ENCODE measurements at regions not wholly inside any gene's neighbourhood (a gene's known extent, or its start where the extent isn't known, plus 50 kb on each side); places are given as distances from the start of the nearest gene placed in this dataset.

DNA sequence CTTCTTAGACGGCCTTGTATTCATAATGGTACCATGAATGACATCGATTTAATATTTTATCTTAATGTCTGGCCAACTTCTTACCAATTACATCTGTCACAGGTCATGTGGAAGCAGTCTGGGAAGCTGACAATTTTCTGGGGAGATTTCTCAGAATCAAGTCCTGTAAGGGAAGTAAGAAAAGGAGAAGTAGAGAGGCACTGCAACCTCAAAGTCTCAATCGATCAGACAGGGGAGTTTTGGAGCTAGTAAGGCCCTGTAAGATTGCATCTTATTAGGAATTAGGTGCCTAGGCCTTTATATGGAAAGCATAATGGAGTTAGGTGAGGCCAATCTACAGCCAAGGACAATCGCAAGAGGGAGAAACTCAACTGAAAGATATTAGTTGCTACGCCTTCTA is 694.6 kb upstream of the SORCS1 start:
- no peaks in the 10 kb centered on the region for H3K4me1 ChIP-seq (ENCODE audit: control insufficient read depth, insufficient read depth, low read length)
- H3K9ac ChIP-seq (ENCODE audit: low read length in 2 of 2): no peak overlapping the region
- H3K27ac ChIP-seq (ENCODE audit: low read length): no peak overlapping the region
- no peaks in the 10 kb centered on the region for H3K36me3 ChIP-seq (ENCODE audit: control insufficient read depth in 2 of 2, insufficient read depth in 2 of 2, low read length in 2 of 2)
- no peaks in the 10 kb centered on the region for H3K9me3 ChIP-seq (ENCODE audit: control insufficient read depth in 2 of 2, low read length in 2 of 2)
- H3K27me3 ChIP-seq (ENCODE audit: control insufficient read depth in 1 of 2, insufficient read depth in 2 of 2, low read length in 2 of 2): no peaks in the 10 kb centered on the region
- no peak overlapping the region for H3K4me3 ChIP-seq (ENCODE audit: low read length in 2 of 2)

DNA sequence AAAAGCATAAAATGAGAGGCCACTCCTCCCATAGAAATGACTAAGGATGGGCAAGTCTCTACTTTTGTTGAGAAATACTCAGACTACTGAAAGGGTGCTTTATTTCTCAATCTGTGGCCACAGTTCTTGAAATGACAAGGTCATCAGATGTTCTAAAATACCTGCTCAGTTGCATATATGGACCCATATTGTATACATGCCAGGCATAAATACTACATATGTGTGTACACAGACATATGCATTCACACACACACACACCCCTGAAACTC is 691.5 kb upstream of the SORCS1 start:
- no peaks in the 10 kb centered on the region for H3K36me3 ChIP-seq (ENCODE audit: control insufficient read depth in 2 of 2, insufficient read depth in 2 of 2, low read length in 2 of 2)
- H3K27ac ChIP-seq (ENCODE audit: low read length): no peak overlapping the region
- no peaks in the 10 kb centered on the region for H3K4me1 ChIP-seq (ENCODE audit: control insufficient read depth, insufficient read depth, low read length)
- no peak overlapping the region for H3K9ac ChIP-seq (ENCODE audit: low read length in 2 of 2)
- no peaks in the 10 kb centered on the region for H3K27me3 ChIP-seq (ENCODE audit: control insufficient read depth in 1 of 2, insufficient read depth in 2 of 2, low read length in 2 of 2)
- no peak overlapping the region for H3K4me3 ChIP-seq (ENCODE audit: low read length in 2 of 2)
- peaks cover 0 to 2% of the 10 kb centered on the region in 2 donors for H3K9me3 ChIP-seq (ENCODE audit: control insufficient read depth in 2 of 2, low read length in 2 of 2)

DNA sequence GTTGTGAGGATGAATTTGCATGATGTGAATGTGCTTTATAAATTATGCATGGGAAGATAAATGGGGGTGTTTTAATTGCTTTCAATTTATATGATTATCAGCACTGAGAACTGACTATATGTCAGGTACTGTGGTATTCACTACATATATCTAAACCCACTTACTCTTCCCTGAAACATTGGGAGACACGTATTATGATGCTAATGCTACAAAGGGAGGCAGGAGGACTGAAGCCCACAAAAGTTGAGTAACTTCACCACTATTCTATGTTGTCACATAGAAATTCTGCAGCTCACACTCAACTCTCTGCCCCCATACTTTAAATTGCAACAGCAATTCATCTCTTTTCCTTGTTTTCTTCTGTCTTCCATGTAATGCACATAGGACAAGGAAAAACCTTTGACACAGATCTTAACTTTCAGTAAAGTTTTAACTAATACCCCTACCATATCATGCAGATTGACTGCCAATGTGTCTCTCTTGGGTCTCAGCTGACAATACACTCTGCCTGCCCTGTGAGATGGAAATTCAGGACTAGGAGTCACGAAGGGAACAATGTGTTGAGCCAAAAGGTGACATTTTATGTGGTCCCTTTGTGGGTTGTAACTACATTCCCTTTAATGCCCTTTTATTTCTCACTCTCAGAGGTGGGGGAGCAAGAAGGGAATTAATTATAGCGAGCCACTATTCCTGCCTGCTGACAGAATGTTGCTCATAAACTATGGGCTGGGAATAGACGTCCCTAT is 691.0 kb upstream of the SORCS1 start:
- no peaks in the 10 kb centered on the region for H3K36me3 ChIP-seq (ENCODE audit: control insufficient read depth in 2 of 2, insufficient read depth in 2 of 2, low read length in 2 of 2)
- H3K4me1 ChIP-seq (ENCODE audit: control insufficient read depth, insufficient read depth, low read length): no peaks in the 10 kb centered on the region
- H3K9me3 ChIP-seq (ENCODE audit: control insufficient read depth in 2 of 2, low read length in 2 of 2): peaks cover 0 to 2% of the 10 kb centered on the region in 2 donors
- no peak overlapping the region for H3K9ac ChIP-seq (ENCODE audit: low read length in 2 of 2)
- H3K27ac ChIP-seq (ENCODE audit: low read length): no peak overlapping the region
- no peak overlapping the region for H3K4me3 ChIP-seq (ENCODE audit: low read length in 2 of 2)
- H3K27me3 ChIP-seq (ENCODE audit: control insufficient read depth in 1 of 2, insufficient read depth in 2 of 2, low read length in 2 of 2): no peaks in the 10 kb centered on the region

DNA sequence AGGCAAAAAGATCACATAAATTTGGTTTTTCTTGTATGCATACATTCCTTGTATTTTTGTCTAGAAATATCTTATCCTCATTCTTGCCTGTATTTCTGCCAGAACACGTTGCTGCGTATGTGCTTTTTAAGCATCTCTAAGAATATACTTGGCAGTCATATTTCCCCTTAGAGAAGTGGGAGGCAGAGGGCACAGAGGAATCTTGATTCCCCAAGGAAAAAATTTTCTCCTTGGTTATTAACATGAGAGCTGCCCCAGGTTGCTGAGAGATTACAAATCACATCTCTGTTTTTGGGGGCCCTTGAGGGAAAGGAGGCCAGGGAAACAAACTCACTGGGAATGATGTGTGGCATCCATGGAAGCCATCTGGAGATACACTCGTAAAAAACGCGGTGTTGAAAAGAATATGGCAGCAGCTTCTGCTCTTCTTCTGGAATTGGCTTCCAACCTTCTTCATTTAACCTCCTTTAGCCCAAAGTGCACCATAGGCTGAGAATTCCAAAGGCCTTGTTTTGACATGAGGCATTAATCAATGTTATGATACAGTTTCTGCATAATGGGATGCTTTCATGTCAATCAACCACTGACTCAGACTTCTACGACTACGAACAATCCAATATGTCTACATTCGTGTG is 684.3 kb upstream of the SORCS1 start:
- no peak overlapping the region for H3K27ac ChIP-seq (ENCODE audit: low read length)
- no peaks in the 10 kb centered on the region for H3K36me3 ChIP-seq (ENCODE audit: control insufficient read depth in 2 of 2, insufficient read depth in 2 of 2, low read length in 2 of 2)
- no peak overlapping the region for H3K9ac ChIP-seq (ENCODE audit: low read length in 2 of 2)
- H3K9me3 ChIP-seq (ENCODE audit: control insufficient read depth in 2 of 2, low read length in 2 of 2): peaks cover 0 to 2% of the 10 kb centered on the region in 2 donors
- H3K27me3 ChIP-seq (ENCODE audit: control insufficient read depth in 1 of 2, insufficient read depth in 2 of 2, low read length in 2 of 2): no peaks in the 10 kb centered on the region
- H3K4me1 ChIP-seq (ENCODE audit: control insufficient read depth, insufficient read depth, low read length): no peaks in the 10 kb centered on the region
- H3K4me3 ChIP-seq (ENCODE audit: low read length in 2 of 2): no peak overlapping the region

DNA sequence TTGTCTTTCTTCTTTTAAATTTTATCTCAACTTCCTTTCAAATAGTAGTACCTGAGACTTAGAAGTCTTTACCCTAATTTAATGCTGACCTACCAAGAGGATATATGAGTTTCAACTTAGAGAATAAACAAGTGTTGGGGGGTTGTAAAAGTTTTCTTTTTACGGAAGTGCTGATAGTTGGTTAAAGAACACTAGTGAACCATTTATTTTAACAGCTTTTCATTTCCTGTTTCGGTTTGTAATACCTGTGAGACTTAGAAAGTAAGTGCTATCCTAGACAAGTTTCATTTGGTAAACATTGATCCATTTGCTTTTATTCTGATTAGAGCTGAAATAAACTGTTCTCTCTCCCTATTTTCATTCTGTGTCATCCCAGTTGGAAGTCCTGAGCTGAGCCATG is 683.1 kb upstream of the SORCS1 start:
- no peak overlapping the region for H3K9ac ChIP-seq (ENCODE audit: low read length in 2 of 2)
- H3K27me3 ChIP-seq (ENCODE audit: control insufficient read depth in 1 of 2, insufficient read depth in 2 of 2, low read length in 2 of 2): no peaks in the 10 kb centered on the region
- H3K36me3 ChIP-seq (ENCODE audit: control insufficient read depth in 2 of 2, insufficient read depth in 2 of 2, low read length in 2 of 2): no peaks in the 10 kb centered on the region
- H3K4me3 ChIP-seq (ENCODE audit: low read length in 2 of 2): no peak overlapping the region
- H3K27ac ChIP-seq (ENCODE audit: low read length): no peak overlapping the region
- H3K4me1 ChIP-seq (ENCODE audit: control insufficient read depth, insufficient read depth, low read length): no peaks in the 10 kb centered on the region
- H3K9me3 ChIP-seq (ENCODE audit: control insufficient read depth in 2 of 2, low read length in 2 of 2): no peaks in the 10 kb centered on the region

DNA sequence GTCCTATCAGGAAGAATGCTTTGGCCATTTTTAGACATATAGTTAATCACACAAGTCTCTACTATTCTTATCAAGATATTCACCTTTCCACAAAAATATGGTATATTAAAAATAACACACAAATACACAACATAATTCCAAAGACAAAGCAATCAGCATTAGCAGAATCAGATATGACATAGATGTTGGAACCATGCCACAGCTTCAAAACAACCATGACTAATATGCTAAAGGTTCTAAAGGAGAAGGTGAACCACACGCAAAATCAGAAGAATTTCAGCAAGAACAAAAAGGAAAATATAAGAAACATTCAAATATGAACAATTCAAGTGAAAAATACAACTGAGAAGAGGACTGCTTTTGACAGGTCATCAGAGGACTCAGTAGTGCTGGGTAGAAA is 670.2 kb upstream of the SORCS1 start:
- Histone ChIP-seq H3K27ac (ENCODE audit: low read length) (no peak overlapping the region), H3K9me3 (ENCODE audit: control insufficient read depth in 2 of 2, low read length in 2 of 2) (no peaks in the 10 kb centered on the region), H3K4me1 (ENCODE audit: control insufficient read depth, insufficient read depth, low read length) (no peaks in the 10 kb centered on the region), H3K36me3 (ENCODE audit: control insufficient read depth in 2 of 2, insufficient read depth in 2 of 2, low read length in 2 of 2) (no peaks in the 10 kb centered on the region), H3K27me3 (ENCODE audit: control insufficient read depth in 1 of 2, insufficient read depth in 2 of 2, low read length in 2 of 2) (no peaks in the 10 kb centered on the region), H3K9ac (ENCODE audit: low read length in 2 of 2) (no peak overlapping the region), H3K4me3 (ENCODE audit: low read length in 2 of 2) (no peak overlapping the region)

DNA sequence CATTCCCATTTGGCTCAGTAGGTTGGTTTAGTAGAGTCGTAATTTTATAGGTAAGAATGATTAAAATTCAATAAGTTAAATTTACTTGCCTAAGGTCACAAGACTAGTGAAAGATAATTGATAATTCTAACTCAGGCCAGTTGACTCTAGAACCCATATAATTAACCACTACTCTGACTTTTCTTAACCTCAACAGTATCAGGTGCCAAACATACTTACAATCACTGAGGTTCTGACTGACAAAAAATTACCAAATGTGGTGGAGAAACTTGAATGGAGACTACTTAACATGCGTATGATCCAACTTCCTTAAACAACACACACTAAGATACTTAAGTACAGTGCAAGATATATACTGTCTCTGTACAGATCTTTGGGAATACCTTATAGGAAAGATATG is 667.3 kb upstream of the SORCS1 start:
- H3K9ac ChIP-seq (ENCODE audit: low read length in 2 of 2): no peak overlapping the region
- H3K27me3 ChIP-seq (ENCODE audit: control insufficient read depth in 1 of 2, insufficient read depth in 2 of 2, low read length in 2 of 2): no peaks in the 10 kb centered on the region
- no peak overlapping the region for H3K4me3 ChIP-seq (ENCODE audit: low read length in 2 of 2)
- no peaks in the 10 kb centered on the region for H3K4me1 ChIP-seq (ENCODE audit: control insufficient read depth, insufficient read depth, low read length)
- no peaks in the 10 kb centered on the region for H3K9me3 ChIP-seq (ENCODE audit: control insufficient read depth in 2 of 2, low read length in 2 of 2)
- no peaks in the 10 kb centered on the region for H3K36me3 ChIP-seq (ENCODE audit: control insufficient read depth in 2 of 2, insufficient read depth in 2 of 2, low read length in 2 of 2)
- H3K27ac ChIP-seq (ENCODE audit: low read length): no peak overlapping the region

DNA sequence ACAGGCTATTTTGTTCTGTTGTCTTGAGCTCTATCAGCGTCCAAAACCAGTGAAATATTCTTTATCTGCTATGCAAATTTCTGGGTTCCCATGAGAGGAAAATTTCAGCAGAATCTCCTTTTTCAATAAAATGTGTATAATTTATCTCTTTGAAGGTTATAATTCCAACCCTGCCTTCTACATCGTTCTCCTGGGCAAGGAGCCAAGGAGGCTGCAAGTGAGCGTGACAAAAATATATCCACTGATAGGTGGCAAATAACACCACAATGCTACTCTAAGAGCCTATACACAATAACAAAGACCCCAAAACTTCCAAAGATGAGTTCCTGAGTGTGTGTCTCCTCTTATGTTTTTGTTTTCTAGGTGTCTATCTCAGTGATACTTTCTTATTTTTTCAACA is 664.7 kb upstream of the SORCS1 start:
- H3K27ac ChIP-seq (ENCODE audit: low read length): no peak overlapping the region
- no peak overlapping the region for H3K9ac ChIP-seq (ENCODE audit: low read length in 2 of 2)
- no peak overlapping the region for H3K4me3 ChIP-seq (ENCODE audit: low read length in 2 of 2)
- no peaks in the 10 kb centered on the region for H3K36me3 ChIP-seq (ENCODE audit: control insufficient read depth in 2 of 2, insufficient read depth in 2 of 2, low read length in 2 of 2)
- H3K27me3 ChIP-seq (ENCODE audit: control insufficient read depth in 1 of 2, insufficient read depth in 2 of 2, low read length in 2 of 2): no peaks in the 10 kb centered on the region
- no peaks in the 10 kb centered on the region for H3K9me3 ChIP-seq (ENCODE audit: control insufficient read depth in 2 of 2, low read length in 2 of 2)
- no peaks in the 10 kb centered on the region for H3K4me1 ChIP-seq (ENCODE audit: control insufficient read depth, insufficient read depth, low read length)

DNA sequence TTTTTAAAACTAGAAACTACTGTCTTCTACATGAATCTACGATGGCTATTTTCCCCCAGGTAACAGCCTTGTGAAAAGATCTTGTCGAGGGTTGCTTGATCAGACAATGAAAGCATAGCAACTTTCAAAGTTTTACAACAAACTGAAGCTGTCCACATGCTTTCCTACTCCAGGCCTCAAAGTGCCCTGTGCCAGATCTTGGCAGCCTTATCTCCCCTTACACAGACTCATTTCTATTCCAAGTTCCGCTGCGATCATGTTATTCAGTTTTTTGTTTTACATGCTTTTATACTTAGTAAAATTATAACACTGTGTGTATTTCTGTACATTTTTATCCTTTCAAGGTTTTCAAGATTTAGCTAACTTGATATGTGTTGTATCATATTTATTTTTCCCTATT is 661.7 kb upstream of the SORCS1 start:
- no peaks in the 10 kb centered on the region for H3K9me3 ChIP-seq (ENCODE audit: control insufficient read depth in 2 of 2, low read length in 2 of 2)
- no peak overlapping the region for H3K27ac ChIP-seq (ENCODE audit: low read length)
- H3K4me3 ChIP-seq (ENCODE audit: low read length in 2 of 2): no peak overlapping the region
- no peaks in the 10 kb centered on the region for H3K36me3 ChIP-seq (ENCODE audit: control insufficient read depth in 2 of 2, insufficient read depth in 2 of 2, low read length in 2 of 2)
- no peaks in the 10 kb centered on the region for H3K27me3 ChIP-seq (ENCODE audit: control insufficient read depth in 1 of 2, insufficient read depth in 2 of 2, low read length in 2 of 2)
- no peaks in the 10 kb centered on the region for H3K4me1 ChIP-seq (ENCODE audit: control insufficient read depth, insufficient read depth, low read length)
- no peak overlapping the region for H3K9ac ChIP-seq (ENCODE audit: low read length in 2 of 2)

DNA sequence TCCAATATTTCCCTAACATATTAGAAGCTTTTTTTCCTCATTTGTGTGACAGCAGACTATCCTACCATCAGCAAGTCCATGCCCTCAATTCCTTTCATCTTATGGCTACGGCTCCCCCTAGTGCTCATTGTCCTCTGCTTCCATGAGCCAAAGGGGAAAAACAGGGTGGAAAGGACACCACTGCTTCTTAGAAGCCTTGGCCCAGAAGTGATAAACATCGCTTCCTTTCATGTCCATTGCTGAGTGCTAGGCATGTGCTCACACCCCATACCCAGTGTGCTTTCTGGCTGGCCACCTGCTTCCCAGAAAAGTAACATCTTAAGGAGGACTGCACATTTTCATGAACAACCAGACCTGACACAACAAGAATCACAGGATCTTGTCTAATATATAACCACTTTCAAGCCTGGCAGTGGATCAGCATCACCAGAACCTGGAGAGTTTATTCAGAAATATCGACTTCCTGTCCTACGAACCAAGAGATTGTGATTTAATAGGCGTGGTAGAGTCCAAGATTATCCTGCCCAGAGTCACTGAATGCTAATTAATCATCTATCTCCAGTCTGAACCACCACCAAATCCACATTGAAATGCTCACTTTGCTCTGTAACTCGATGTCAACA is 650.5 kb upstream of the SORCS1 start:
- no peaks in the 10 kb centered on the region for H3K27me3 ChIP-seq (ENCODE audit: control insufficient read depth in 1 of 2, insufficient read depth in 2 of 2, low read length in 2 of 2)
- no peaks in the 10 kb centered on the region for H3K36me3 ChIP-seq (ENCODE audit: control insufficient read depth in 2 of 2, insufficient read depth in 2 of 2, low read length in 2 of 2)
- no peaks in the 10 kb centered on the region for H3K4me1 ChIP-seq (ENCODE audit: control insufficient read depth, insufficient read depth, low read length)
- H3K4me3 ChIP-seq (ENCODE audit: low read length in 2 of 2): no peak overlapping the region
- no peaks in the 10 kb centered on the region for H3K9me3 ChIP-seq (ENCODE audit: control insufficient read depth in 2 of 2, low read length in 2 of 2)
- H3K9ac ChIP-seq (ENCODE audit: low read length in 2 of 2): no peak overlapping the region
- H3K27ac ChIP-seq (ENCODE audit: low read length): no peak overlapping the region

DNA sequence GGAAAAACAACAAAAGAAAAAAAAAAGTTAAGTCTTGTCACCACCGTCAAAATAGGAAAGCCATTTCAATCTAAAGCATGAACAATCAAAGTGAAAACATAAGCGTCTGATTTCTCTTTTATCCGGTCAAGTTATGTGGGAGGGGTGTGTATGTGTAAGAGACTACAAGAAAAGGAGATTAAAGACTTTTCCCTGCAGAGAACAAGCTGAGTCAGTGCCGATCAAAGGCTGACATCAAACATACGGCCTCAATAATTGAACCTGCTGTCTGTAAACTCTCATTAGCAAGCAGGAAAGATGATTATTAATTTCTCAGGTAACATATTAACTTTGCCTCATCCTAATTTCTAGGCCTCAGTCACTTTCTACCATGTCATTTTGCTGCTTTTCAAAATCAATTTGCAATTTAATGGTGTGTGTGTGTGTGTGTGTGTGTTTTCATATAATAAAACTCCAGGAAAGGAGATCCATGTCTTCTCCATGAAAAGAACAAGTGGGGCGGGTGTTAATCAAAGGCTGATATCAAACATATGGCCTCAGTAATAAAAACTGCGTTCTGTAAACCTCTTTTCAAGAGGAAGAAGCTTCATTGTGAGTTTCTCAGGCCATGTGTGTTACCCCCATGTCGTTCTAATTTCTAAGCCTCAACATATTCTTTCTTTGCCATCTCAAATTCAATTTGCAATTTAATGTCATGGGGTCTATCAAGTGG is 649.1 kb upstream of the SORCS1 start:
- no peaks in the 10 kb centered on the region for H3K36me3 ChIP-seq (ENCODE audit: control insufficient read depth in 2 of 2, insufficient read depth in 2 of 2, low read length in 2 of 2)
- H3K27ac ChIP-seq (ENCODE audit: low read length): no peak overlapping the region
- H3K9me3 ChIP-seq (ENCODE audit: control insufficient read depth in 2 of 2, low read length in 2 of 2): no peaks in the 10 kb centered on the region
- H3K9ac ChIP-seq (ENCODE audit: low read length in 2 of 2): no peak overlapping the region
- no peaks in the 10 kb centered on the region for H3K4me1 ChIP-seq (ENCODE audit: control insufficient read depth, insufficient read depth, low read length)
- H3K4me3 ChIP-seq (ENCODE audit: low read length in 2 of 2): no peak overlapping the region
- H3K27me3 ChIP-seq (ENCODE audit: control insufficient read depth in 1 of 2, insufficient read depth in 2 of 2, low read length in 2 of 2): no peaks in the 10 kb centered on the region

All from stomach smooth muscle (tissue), 2 donors.